Fibroblast of upper back skin (primary cell): ENCODE measurements at regions not wholly inside any gene's neighbourhood (a gene's known extent, or its start where the extent isn't known, plus 50 kb on each side); places are given as distances from the start of the nearest gene placed in this dataset.
"Not testable (repeated sequence)": the region's sequence is repeated elsewhere in the genome, so short reads cannot be mapped to it uniquely, and the experiment has no call there.

Experiments used
- DNase-seq: peaks from one replicate; pipeline ENCODE4 v3.0.0-alpha.2; 2013

- no peak for DNase-seq
These were observed 258.6 kb upstream of the TCERG1L start for GRCh38 chr10:131569851-131570715.

- DNase-seq, result no peak
These were observed 259.3 kb upstream of the TCERG1L start for GRCh38 chr10:131570716-131571307.

- DNase-seq, result no peak
These were observed 259.8 kb upstream of the TCERG1L start for GRCh38 chr10:131571346-131571745.

- DNase-seq, result no peak
These were observed 260.3 kb upstream of the TCERG1L start for GRCh38 chr10:131571865-131572264.

GRCh38 chr10:131573256-131573655 lies 261.7 kb upstream of the TCERG1L start:
- DNase-seq, result no peak

- no peak for DNase-seq
These were observed 262.2 kb upstream of the TCERG1L start for GRCh38 chr10:131573707-131574106.

- no peak for DNase-seq
These were observed 262.8 kb upstream of the TCERG1L start for GRCh38 chr10:131574363-131574706.

GRCh38 chr10:131574707-131575430 lies 263.3 kb upstream of the TCERG1L start:
- no peak for DNase-seq

GRCh38 chr10:131575877-131576276 lies 264.4 kb upstream of the TCERG1L start:
- no peak for DNase-seq

GRCh38 chr10:131576341-131577177 lies 265.0 kb upstream of the TCERG1L start:
- no peak for DNase-seq

- no peak for DNase-seq
These were observed 265.6 kb upstream of the TCERG1L start for GRCh38 chr10:131577178-131577555.

- DNase-seq, result no peak
These were observed 266.4 kb upstream of the TCERG1L start for GRCh38 chr10:131577786-131578471.

GRCh38 chr10:131578472-131578970 lies 267.0 kb upstream of the TCERG1L start:
- no peak for DNase-seq

GRCh38 chr10:131579251-131580071 lies 267.9 kb upstream of the TCERG1L start:
- DNase-seq, result no peak

- DNase-seq, result no peak
These were observed 268.6 kb upstream of the TCERG1L start for GRCh38 chr10:131580076-131580652.

GRCh38 chr10:131580674-131581073 lies 269.2 kb upstream of the TCERG1L start:
- no peak for DNase-seq

GRCh38 chr10:131581547-131581946 lies 270.0 kb upstream of the TCERG1L start:
- not testable (repeated sequence) for DNase-seq

- DNase-seq, result no peak
These were observed 272.8 kb upstream of the TCERG1L start for GRCh38 chr10:131584287-131584686.

GRCh38 chr10:131585761-131586160 lies 274.2 kb upstream of the TCERG1L start:
- DNase-seq, result no peak

GRCh38 chr10:131586958-131587357 lies 275.4 kb upstream of the TCERG1L start:
- no peak for DNase-seq
